GM12872 (cell line): ENCODE measurements at regions not wholly inside any gene's neighbourhood (a gene's known extent, or its start where the extent isn't known, plus 50 kb on each side); places are given as distances from the start of the nearest gene placed in this dataset.
A peak's percentile ranks its signal among the peaks of the same experiment; 100 is the strongest.

Experiments used
- CTCF ChIP-seq: IDR thresholded peaks from 3 replicates; pipeline ENCODE4 v1.5.1; 2011; ENCODE audit warnings: low read depth, mild to moderate bottlenecking, low read length, moderate library complexity; ENCODE audit not compliant: insufficient read depth

GRCh38 chr13:34772206-34772605 lies 169.9 kb upstream of the NBEA start:
- TF ChIP-seq CTCF, result no peak

GRCh38 chr13:34772881-34773280 lies 169.2 kb upstream of the NBEA start:
- no peak for TF ChIP-seq CTCF

- TF ChIP-seq CTCF, result no peak
Observed at GRCh38 chr13:34776390-34776981, 165.6 kb upstream of the NBEA start.

- no peak for TF ChIP-seq CTCF
Observed at GRCh38 chr13:34777089-34777913, 164.8 kb upstream of the NBEA start.

GRCh38 chr13:34777914-34778303 lies 164.2 kb upstream of the NBEA start:
- no peak for TF ChIP-seq CTCF

GRCh38 chr13:34779171-34779570 lies 162.9 kb upstream of the NBEA start:
- 0 out of 3 replicates have a peak, but pooled peaks have one; percentile 19 for TF ChIP-seq CTCF

- no peak for TF ChIP-seq CTCF
Observed at GRCh38 chr13:34793301-34793700, 148.8 kb upstream of the NBEA start.
